HG02852 (cell line): ENCODE measurements at regions not wholly inside any gene's neighbourhood (a gene's known extent, or its start where the extent isn't known, plus 50 kb on each side); places are given as distances from the start of the nearest gene placed in this dataset.

ENCODE experiments used
- ATAC-seq: cut with Tn5 transposase; IDR thresholded peaks from one replicate; pipeline ENCODE4 v1.9.1; 2021; ENCODE audit warnings: mild to moderate bottlenecking, moderate library complexity; ENCODE audit not compliant: unreplicated experiment

DNA sequence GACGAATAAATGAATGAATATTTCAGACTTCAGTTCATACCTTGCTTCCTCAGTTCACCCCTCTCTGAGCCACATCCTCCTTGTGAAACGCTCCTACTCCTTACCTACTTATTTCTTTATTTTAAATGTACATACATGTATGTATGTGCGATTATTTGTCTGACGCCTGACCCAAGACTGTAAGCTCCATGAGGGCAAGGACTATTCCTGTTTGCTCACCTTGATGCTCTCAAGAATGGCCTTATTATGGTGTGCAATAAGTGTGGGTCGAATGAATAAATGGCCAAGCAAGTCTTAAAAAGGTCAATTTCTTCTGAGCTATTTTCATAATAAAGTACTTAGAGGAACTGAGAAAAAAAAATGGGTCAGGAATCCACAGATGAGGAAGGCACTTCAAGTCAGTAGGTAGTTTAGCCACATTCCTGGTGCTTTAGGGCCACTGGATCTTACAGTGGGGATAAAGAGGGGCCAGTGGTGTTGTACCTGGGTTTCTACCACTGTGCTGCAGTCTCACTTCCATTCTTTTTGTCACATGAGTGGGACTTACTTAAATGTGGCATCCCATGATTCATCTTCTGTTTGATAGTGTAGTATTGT is 74.7 kb downstream of the SDC1 start:
- no peak for ATAC-seq

DNA sequence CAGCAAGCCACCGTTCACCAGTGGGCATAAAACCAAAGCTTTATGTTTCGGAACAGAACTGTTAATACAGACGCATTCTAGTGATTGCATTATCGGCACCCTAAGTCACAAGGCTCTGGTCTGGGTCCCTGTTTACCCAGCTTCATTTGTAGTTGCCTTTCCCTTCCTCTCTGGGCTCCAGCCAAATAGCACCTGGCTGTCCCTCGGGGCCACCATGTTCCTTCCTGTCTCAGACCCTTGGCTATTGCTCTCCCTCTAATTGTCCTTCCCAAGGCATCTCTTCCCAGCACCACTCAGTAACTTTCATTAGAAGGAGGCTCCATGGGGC is 75.3 kb downstream of the SDC1 start:
- no peak for ATAC-seq

DNA sequence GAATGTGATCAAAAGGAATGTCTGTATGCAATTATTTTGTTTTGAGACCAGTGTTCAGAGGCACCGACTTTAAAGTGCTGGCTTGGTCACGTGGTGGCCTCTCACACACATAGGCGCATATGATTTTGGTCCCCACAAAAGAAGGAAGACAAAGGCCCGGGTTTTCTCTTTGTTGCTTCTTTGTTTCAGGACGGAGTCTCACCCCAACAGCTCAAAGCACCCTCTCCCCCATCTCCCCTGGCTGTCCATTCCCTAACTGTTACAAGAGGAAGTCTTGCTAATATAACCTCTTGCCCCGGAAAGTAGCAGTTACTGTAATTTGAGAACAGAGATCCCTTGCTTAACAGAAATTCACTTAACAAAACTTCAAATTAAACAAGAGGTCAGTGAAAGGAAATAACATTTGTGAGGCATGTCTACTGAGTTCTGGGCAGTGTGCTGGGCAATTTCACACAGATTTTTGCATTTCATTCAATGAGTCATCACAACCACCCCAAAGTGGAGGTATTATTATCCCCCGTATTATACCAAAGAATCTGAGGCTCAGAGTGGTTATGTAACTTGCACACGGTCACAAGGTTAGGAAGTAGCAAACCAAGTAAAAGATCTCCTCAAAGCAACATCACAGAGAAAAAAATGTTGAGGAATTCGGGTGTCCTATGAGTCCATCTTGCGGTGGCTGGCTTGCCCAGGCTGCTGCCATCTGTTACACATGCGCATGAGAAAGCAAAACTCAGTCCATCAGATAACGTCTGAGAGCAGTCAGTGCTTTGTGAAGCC is 75.8 kb downstream of the SDC1 start:
- ATAC-seq: no peak

DNA sequence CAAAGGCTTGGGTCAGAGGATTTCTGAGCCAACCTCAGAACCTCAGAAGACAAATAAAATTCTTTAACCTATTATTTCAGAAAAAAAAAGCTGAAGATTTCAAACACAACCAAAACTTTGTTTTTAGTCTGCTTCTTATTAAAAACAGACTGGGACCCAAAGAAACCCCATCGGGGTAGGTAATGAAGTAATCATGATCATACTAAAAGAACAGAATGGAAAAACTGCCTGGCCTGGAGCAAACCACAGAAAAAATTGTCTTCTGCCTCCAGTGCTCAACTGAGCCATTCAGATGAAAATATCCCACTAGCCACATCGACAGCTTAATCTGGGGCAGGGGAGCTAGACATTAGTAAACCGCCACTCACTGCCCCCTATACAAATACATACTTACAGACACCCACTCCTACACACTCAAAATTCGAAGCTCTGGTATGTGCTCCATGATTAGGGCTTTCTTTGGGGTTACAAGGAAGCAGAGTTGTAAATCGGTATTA is 76.5 kb downstream of the SDC1 start:
- ATAC-seq: no peak

DNA sequence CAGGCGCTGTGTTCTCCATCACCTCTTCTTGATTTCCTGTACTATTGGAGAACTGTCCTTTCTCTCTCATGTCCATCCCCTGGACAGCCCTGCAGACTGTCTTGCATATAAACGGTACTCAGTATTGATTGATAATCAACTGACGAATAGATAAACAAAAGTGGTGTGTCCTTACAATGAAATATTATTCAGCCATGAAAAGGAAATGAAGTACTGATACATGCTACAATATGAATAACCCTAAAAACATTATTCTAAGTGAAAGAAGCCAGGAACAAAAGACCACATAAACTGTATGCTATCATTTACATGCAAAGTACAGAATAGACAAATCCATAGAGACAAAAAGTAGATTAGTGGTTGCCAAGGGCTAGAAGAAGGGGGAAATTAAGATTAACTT is 77.6 kb downstream of the SDC1 start:
- no peak for ATAC-seq

DNA sequence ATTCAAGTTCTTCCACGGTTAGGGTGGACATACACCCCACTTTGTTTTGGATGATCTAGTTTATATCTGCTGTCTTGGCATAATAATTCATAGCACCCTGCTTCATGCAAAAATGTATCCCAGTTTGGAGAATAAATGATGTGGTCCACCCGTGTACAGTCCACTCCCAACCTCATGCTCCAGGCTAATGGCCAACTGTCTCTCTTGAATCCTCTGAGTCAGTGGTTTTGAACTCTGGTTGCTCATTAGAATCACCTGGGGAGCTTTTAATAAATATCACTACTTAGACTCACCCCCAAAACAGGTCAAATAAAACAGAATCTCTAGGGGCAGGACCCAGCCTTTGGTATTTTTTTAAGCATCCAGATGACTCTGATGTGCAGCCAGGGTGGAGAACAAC is 78.5 kb downstream of the SDC1 start:
- ATAC-seq: no peak

DNA sequence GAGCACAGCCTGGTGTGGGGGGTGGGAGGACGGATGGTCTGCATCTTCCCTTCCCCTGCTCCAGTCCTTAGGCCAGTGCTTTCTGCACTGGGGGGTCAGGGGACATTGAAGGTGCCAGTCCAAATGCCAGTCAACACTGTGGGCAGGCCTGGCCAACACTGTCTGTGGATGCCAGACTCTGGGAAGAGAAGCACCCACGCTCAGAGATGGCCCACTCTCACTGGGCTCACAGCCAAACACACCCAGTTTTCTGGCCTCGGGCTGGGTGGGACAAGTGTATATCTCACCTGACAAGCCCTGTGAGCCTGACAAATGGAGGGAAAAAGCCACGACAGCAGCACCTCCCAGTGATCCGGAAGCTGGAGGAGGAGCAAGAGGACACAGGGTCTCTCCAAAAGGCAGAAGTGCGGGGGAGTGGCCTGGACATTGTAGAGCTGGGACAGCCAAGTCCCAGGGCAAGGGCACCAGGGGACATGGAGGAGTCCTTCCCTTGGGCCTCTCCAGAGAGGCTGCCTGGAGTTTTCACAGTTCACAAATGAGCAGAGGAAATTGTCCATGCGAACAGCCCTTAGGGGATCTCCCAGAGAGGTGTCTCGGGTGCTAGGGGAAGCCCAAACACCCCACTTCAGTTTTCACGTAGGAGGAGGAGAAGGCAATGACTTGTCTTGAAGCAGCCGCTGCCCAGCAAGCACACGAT is 79.3 kb downstream of the SDC1 start:
- peak; percentile 83 for ATAC-seq

DNA sequence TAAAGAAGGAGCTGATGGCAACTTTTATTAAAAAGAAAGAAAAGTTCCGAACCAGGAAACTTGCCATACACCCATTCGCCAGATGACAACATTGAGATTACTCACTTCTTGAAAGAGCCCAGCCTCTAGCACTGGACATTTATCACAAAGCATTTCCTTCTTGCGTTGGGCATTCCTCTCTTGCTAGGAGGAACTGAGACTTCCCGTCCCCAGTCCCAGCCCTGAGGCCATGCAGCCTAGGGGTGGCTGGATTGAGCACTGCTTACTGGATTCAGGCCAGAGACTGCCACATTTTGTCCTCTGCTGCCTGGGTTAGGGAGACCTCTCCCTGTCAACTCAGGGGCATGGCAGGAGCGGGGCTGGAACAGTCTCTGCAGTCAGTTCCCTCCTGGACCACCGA is 80.1 kb downstream of the SDC1 start:
- no peak for ATAC-seq

DNA sequence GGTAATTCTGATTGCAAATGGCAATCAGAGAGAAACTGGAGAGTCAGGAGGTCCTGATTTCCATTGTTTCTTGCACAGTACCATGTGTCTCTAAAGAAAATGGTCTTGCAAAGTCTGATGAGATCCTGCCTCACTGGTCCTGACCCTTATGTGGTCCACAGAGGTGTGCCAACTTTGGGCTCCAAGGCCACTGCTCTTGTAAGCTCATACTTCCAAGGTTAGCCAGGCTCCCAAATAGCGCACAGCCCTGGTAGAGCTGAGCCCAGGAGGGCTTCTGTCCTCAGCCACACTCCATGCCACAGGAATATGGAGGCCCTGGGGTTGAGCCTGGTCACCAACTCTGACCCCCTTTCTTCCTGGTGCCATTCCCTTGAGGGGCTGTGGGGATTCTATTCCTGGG is 80.7 kb downstream of the SDC1 start:
- no peak for ATAC-seq

DNA sequence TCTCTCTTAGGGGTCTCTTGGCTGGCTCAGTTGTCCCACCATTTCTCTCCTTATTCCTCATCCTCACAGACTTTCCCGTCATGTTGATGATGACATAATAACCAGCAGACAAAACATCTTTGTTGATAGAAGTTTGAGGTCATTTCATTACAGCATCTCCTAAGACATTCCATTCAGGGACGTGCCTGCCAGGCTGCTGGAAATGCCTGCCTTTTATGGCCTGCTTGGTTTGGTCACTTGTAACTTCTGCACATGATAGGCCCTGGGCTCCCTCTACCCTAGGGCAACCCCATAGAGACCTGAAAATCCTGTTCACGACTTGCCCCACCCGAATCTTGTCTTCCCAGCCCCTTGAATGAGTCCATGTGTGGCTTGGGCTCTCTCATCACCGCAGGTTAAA is 81.7 kb downstream of the SDC1 start:
- ATAC-seq: no peak

DNA sequence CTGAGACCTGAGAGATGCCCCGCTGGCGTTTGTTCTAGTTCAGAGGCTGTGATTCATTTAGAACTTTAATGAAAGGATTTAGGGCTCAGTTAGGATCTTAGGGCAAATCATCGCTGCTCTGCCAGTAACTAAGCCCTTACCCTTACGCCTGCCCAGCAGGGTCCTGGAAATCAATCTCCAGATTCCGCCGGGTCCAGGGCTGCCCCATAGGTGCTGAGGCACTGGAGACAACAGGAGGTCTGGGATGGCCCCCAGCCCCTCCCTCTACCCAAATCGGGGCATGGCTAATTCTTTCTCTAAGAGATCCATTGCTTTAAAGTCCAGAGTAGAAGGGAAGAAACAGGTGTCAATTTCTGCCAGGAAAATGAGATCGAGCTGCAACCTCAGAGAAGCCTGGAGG is 83.1 kb downstream of the SDC1 start:
- ATAC-seq: no peak

DNA sequence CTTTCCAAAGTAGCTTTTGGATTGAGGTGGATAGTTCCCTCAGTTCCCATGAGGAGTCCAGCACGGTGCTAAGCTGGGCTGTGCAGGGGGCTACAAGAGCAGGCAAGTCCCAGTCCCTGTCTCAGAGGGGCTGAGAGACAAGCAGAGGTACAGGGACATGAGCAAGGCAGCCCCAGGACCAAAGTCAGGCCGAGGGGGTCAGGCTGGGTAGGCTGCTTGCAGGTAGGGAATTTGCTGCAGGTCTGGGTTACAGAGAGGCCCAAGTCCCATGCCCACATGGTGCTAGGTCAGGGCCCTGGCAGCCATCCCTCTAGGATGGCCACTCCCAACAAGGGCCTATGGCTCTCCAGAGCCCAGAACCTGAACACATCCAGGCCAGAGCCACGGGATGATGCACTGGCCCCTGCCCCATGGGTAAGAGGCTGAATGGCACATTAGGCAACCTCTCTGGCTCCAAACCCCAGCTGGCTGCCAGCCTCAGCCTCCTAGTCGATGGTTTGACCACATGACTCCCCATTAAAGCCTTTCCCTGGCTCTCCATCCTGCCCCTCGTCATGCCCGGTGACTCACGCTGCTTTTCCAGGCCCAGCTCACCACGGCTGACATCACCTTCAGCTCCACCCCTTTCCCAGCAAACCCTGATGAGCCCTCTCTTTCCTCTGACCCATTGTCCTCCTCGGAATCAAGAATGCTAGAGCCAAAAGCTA is 83.7 kb downstream of the SDC1 start:
- ATAC-seq: no peak

DNA sequence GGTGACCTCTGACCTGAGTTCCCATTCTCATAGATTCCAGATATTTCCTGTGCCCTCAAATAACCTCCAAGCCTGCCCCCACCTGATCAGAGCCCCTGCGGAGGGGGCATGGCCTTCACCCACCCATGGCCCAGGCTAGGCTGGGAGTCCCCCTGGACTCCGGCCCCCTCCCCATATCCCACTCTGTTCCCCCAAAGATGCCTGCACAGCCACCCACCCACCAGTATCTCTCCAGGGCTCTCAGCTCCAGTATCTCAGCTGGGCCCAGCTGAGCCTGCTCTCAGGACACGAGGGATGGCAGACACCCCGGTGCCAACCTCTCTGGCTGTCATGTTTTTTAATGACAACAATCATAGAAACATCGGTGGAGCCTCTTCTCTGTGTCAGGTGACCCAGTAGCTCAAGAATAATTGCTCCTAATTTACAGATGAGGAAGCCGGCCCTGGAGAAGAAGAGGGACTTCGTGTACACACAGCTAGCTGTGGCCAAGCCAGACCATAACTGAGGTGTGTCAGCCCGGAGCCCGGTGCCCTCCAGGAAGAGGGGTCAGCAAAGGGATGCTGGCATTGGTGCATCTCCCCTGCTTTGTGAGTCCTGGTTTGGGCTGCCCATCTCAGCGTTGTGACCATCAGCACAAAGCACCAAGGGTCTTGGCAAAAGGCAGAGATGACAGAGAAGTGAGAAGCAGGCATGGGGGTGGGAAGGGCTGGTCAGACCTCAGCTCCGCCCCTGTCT is 84.4 kb downstream of the SDC1 start:
- no peak for ATAC-seq

DNA sequence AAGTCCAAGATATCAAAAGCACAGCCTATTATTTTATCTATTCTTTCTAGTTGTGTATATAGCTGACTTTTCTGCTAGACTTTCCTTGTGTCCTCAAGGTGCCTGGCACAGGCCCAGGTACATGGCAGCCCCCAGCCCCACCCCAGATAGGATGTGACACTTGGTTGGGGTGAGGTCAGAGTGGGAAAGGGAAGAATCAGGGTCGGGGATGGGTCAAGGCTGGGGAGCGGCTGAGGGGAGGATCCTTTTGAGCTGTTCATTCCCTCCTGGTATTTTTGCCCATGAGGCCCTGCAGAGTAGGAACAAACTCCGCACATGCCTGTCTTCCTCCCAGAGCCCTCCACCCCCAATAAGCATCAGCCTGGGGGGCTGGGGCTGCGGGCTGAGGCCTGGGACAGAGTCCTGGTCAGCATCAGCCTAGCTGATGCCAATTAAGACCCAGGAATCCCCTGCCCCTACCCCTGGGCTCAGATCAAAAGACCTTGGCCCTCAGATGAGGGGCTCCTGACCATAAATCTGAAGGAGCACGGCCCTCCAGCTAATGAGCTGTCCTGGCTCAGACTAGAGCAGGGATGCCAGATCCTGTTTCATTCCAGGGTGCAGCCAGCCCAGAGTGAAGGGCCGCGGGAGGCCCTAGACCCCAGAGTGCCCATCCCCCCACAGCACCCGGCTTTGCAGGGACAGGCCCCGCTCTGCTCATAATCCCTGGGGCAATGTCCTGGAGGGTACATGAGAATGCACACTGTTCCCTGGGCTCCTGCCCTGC is 85.3 kb downstream of the SDC1 start:
- ATAC-seq: no peak

DNA sequence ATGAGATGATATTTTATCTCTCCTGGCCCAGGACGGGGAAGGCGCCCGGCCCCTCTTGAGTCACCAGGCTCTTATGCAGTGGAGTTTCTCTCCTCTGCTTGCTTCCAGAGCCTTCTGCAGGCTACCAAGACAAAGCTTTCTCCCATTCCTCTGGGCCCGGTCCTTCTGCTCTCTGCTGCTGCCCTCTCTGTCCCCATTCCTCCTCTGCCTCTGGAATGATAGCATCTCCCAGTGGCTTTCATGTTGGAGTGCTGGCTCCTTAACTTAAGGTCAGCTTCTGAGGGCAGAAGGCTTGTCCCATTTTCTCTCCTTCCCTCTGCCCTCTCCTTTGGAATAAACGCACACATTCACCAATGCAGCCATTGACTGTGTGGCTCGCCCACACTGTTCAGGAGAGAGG is 86.2 kb downstream of the SDC1 start:
- no peak for ATAC-seq

DNA sequence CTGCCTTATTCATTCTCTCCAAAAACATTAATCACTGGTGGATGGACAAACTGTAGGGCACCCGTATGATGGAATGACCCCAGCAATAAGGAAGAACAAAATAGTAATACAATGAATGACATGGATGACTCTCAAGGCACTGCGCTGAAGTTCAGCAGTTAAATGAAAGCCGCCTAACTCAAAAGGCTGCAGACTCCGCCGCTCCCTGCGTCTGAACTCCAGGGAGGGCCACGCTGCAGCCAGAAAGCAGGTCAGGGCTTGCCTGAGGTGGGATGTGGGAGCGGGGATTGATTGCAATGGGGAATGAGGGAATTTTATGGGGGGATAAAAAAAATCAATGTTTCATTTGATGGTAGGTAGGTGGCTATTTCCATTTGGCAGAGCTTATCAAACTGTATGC is 86.5 kb upstream of the LAPTM4A start:
- ATAC-seq: no peak

DNA sequence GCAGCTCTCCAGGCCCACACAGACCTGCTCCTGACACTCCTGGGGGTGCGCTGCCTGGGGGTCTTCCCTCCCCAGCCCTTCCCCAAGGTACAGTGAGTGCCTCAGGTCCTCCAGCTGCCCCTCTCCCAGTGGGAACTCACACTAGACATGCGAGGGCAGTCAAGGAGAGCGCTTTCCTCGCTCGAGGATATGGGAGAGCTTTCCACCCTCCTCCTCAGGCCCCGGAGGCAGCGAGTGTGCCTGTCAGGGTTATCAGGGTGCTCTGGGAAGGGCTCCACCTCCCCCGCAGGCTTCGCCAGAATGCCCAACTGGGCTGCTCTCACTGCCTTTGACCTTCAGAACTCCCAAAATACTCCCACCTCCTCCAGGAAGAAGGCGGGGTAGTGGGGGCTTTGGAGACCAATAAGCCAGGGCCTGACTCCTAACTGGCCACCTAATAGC is 85.7 kb upstream of the LAPTM4A start:
- no peak for ATAC-seq

DNA sequence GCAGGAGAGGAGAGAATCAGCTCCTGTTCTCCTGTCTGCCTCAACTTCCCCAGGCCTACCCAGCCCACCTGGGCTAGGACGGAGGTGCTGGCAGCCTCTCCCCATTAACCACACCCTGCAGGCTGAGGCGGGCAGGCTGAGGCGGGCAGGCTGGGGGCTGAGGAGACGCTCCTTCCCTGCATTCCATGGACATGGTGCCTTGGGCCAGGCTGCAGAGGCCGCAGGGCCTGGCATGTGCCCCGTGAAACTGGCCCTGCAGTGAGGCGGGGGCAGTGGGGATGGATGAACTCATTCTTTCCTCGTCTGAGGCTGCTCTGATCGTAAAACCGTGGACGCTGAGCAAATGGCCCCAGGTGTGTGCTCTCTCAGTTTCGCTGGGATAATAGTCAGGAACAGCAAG is 84.7 kb upstream of the LAPTM4A start:
- ATAC-seq: no peak

DNA sequence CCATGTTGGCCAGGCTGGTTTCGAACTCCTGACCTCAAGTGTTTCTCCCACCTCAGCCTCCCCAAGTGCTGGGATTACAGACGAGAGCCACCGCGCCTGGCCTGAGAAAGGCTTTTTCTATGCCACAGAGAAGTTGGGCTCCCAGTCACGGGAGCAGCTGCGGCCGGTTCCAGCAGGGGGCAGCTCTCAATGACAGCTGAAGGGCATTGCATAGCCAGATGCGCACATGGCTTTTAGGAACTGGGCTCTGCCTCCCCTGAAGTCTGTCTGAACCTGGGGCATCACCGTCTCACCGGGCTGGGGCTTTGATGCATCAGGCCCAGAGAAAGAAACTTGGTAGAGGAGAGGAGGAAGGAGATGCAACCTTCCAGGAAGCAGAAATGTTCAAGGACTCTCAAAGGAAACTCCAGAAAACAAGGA is 84.2 kb upstream of the LAPTM4A start:
- peak; percentile 96 for ATAC-seq

DNA sequence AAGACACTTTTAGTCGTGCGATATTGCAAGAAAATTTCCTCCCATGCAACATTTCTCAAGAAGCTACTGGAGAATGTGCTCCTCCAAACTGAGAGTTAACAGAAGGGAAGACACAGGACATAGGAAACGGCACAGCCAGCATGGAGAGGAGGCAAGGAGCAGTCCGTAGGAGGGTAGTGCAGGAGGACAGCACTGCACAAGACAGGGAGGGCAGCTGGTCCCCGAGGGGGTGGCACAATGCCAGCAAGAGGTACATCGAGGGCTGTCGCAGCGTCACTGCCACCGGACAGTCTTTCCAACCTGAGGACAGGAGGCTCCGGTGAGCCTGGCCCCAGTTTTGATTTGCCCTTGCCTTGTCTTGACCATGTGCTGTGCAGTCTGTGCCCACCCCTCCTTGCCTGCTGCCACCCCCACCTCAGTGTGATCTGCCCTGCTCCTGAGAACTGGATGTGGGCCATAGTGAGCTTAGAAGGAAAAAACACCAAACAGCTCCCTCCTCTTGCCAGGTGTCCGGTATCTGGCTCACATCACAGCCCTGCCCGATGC is 81.6 kb upstream of the LAPTM4A start:
- ATAC-seq: no peak
